ENCODE measurements at regions not wholly inside any gene's neighbourhood (a gene's known extent, or its start where the extent isn't known, plus 50 kb on each side); places are given as distances from the start of the nearest gene placed in this dataset.

DNA sequence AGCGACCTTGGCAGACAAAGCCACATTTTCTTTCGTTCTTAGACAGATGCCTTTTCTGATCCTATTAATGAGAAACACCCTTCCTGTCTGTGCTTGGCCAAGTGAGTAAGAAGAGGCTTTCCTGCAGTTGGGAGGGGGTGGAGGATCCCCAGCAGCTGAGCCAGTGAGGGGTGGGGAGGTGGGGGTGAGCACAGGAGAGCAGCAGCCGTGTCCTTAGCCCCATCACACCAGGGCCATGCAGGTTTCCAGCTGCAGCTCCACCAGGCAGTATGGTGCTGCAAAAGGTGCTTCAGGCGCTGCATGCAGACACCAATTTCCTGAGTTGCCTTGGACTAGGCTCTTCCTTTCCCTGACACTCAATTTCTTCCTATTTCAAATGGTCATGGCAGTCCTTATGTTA is 123.3 kb upstream of the SIX2 start:
- no peak for TF ChIP-seq SP1 (IDR thresholded peaks at IDR 0.05)
- no peak for TF ChIP-seq SUZ12 (IDR thresholded peaks at IDR 0.05)
- no peak for TF ChIP-seq L3MBTL2 (conservative IDR thresholded peaks at IDR 0.05)
- no peak for TF ChIP-seq NFRKB (IDR thresholded peaks at IDR 0.05)
- TF ChIP-seq FOXM1 (IDR thresholded peaks at IDR 0.05; ENCODE audit: borderline replicate concordance), result no peak
